Parathyroid adenoma (tissue), 2 donors: ENCODE measurements at regions not wholly inside any gene's neighbourhood (a gene's known extent, or its start where the extent isn't known, plus 50 kb on each side); places are given as distances from the start of the nearest gene placed in this dataset.

Experiments
- H2AFZ ChIP-seq: fragments of 300-600 bp; sonication (generic); one replicate; pipeline ENCODE4 v1.7.0; 2017; ENCODE audit warnings: antibody characterized with exemption, mild to moderate bottlenecking
- H3K27ac ChIP-seq: fragments of 300-600 bp; sonication (generic); one replicate; pipeline ENCODE4 v1.7.0; 2017
- H3K27me3 ChIP-seq: fragments of 300-600 bp; sonication (generic); one replicate; pipeline ENCODE4 v1.7.0; 2017; ENCODE audit warnings: low read length; ENCODE audit not compliant: control insufficient read depth, insufficient read depth
- H3K36me3 ChIP-seq: fragments of 300-600 bp; sonication (generic); one replicate; pipeline ENCODE4 v1.7.0; 2017; ENCODE audit warnings: low read length; ENCODE audit not compliant: control insufficient read depth, insufficient read depth
- H3K4me1 ChIP-seq: fragments of 300-600 bp; sonication (generic); one replicate; pipeline ENCODE4 v1.7.0; 2017; ENCODE audit warnings: control low read depth
- H3K4me2 ChIP-seq: fragments of 300-600 bp; sonication (generic); one replicate; pipeline ENCODE4 v1.7.0; 2017; ENCODE audit warnings: low read length
- H3K4me3 ChIP-seq: fragments of 300-600 bp; sonication (generic); one replicate; pipeline ENCODE4 v1.7.0; 2017; ENCODE audit warnings: low read depth, low read length
- H3K79me2 ChIP-seq: fragments of 300-600 bp; sonication (generic); one replicate; pipeline ENCODE4 v1.7.0; 2017; ENCODE audit warnings: control low read depth
- H3K9ac ChIP-seq: fragments of 300-600 bp; sonication (generic); one replicate; pipeline ENCODE4 v1.7.0; 2017; ENCODE audit warnings: mild to moderate bottlenecking
- H3K9me3 ChIP-seq: fragments of 300-600 bp; sonication (generic); one replicate; pipeline ENCODE4 v1.7.0; 2017; ENCODE audit warnings: low read length; ENCODE audit not compliant: control insufficient read depth
- TF ChIP-seq, protein P1 (sequence below): fragments of 300-600 bp; sonication (generic); IDR thresholded peaks from one replicate; pipeline ENCODE4 v1.7.0; 2017; ENCODE audit warnings: antibody characterized with exemption, mild to moderate bottlenecking
- donor health status: primary hyperparathyroidism.

- Histone ChIP-seq H3K4me2 (no peak overlapping the region), H3K4me1 (no peaks in the 10 kb centered on the region), H3K27ac (no peak overlapping the region), H2AFZ (no peak overlapping the region), H3K79me2 (no peaks in the 10 kb centered on the region), H3K27me3 (no peaks in the 10 kb centered on the region), H3K36me3 (no peaks in the 10 kb centered on the region), H3K9me3 (no peaks in the 10 kb centered on the region), H3K4me3 (no peak overlapping the region), H3K9ac (no peak overlapping the region)
- TF ChIP-seq, protein P1, sequence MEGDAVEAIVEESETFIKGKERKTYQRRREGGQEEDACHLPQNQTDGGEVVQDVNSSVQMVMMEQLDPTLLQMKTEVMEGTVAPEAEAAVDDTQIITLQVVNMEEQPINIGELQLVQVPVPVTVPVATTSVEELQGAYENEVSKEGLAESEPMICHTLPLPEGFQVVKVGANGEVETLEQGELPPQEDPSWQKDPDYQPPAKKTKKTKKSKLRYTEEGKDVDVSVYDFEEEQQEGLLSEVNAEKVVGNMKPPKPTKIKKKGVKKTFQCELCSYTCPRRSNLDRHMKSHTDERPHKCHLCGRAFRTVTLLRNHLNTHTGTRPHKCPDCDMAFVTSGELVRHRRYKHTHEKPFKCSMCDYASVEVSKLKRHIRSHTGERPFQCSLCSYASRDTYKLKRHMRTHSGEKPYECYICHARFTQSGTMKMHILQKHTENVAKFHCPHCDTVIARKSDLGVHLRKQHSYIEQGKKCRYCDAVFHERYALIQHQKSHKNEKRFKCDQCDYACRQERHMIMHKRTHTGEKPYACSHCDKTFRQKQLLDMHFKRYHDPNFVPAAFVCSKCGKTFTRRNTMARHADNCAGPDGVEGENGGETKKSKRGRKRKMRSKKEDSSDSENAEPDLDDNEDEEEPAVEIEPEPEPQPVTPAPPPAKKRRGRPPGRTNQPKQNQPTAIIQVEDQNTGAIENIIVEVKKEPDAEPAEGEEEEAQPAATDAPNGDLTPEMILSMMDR, result no peak
Measured at GRCh38 chr5:125558466-125558865, 812.0 kb upstream of the ZNF608 start.

DNA sequence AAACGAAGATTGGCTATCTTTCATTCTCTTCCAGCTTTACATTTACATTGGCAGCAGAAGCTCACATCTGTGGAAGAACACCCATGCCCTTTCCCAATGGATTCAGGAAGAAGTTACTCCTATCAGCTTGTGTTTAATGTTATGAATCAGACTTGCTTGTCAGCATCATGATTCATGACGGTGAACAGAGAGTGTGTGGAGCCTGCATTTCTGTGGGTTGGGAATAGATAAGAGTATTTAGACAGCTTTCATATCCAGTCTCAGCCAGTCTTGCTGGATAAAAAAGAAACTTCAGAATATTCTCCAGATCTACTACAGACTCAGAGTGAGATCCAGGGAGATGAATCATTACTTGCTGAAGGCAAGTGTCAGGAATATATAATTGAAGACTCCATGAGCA is 812.9 kb upstream of the ZNF608 start:
- H3K9me3 ChIP-seq, result no peaks in the 10 kb centered on the region
- no peak overlapping the region for H3K4me2 ChIP-seq
- no peak overlapping the region for H3K27ac ChIP-seq
- no peaks in the 10 kb centered on the region for H3K27me3 ChIP-seq
- no peak overlapping the region for H3K4me3 ChIP-seq
- no peak overlapping the region for H2AFZ ChIP-seq
- TF ChIP-seq, protein P1, result no peak
- no peaks in the 10 kb centered on the region for H3K36me3 ChIP-seq
- no peaks in the 10 kb centered on the region for H3K4me1 ChIP-seq
- H3K79me2 ChIP-seq, result no peaks in the 10 kb centered on the region
- no peak overlapping the region for H3K9ac ChIP-seq

DNA sequence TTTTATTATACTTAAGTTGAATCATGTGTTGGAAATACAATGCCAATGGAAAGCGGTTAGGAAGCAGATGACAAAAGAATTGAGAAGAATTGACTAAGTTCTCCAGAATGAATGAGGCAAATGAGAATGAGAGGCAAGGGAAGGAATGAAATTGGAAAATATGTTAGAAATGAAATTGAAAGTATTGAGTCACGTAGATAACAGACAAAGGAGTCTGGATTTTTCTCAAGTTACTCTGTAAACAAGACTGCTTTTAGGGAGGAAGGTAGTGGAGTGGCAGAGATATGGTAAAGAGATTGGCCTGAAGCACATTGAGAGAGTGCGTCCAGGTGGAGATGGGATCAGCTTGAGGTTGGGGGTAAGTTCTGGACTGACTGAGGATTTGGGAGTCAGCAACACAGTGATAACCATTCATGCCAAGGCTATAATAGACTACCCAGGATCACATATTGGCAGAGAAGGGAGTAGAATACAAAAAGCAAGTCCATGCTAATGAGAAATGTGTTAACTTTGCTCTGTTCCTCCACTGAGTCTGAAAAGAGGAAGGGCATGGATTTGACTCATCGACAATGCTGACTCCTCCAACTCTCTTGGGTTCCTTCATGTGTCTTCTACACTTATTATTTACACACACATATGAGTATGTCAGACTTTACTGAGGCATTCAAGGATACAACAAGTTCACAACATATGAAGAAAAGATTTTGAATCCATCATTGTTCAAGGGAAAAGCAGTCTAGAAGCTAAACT is 814.2 kb upstream of the ZNF608 start:
- TF ChIP-seq, protein P1, result no peak
- H3K4me1 ChIP-seq, result no peaks in the 10 kb centered on the region
- H3K9ac ChIP-seq, result no peak overlapping the region
- H3K36me3 ChIP-seq, result no peaks in the 10 kb centered on the region
- H3K27me3 ChIP-seq, result no peaks in the 10 kb centered on the region
- no peak overlapping the region for H3K4me3 ChIP-seq
- H2AFZ ChIP-seq, result no peak overlapping the region
- no peak overlapping the region for H3K4me2 ChIP-seq
- H3K9me3 ChIP-seq, result no peaks in the 10 kb centered on the region
- H3K27ac ChIP-seq, result no peak overlapping the region
- no peaks in the 10 kb centered on the region for H3K79me2 ChIP-seq

GRCh38 chr5:125564317-125564975 is 818.0 kb upstream of the ZNF608 start:
- TF ChIP-seq, protein P1, result no peak
- Histone ChIP-seq H3K4me3 (no peak overlapping the region), H3K9ac (no peak overlapping the region), H2AFZ (no peak overlapping the region), H3K36me3 (no peaks in the 10 kb centered on the region), H3K79me2 (no peaks in the 10 kb centered on the region), H3K27me3 (no peaks in the 10 kb centered on the region), H3K9me3 (no peaks in the 10 kb centered on the region), H3K4me1 (no peaks in the 10 kb centered on the region), H3K4me2 (no peak overlapping the region), H3K27ac (no peak overlapping the region)
